ENCODE measurements at regions not wholly inside any gene's neighbourhood (a gene's known extent, or its start where the extent isn't known, plus 50 kb on each side); places are given as distances from the start of the nearest gene placed in this dataset.

DNA sequence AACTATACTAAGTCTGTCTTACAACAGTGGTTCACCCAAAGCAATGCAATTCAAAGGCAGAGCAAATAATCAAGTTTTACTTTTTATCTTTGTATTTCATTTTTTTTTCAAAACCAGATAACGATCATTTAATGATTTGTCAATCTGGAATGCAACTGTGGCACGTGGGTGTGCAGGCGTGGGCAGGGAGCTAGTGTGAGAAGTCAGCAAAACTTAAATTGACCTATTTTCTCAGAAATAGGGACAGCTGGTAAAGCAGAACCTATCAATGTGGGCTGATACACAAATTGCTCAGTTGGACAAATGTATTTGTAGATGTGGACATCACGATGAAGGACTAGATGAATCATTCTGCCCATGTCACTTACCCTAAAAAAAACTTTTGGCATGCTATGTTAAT, 105.6 kb downstream of the CBLL2 start:
- DNase-seq (ENCODE audit: low spot score in 2 of 2) (no peak), ATAC-seq (no peak)
- H3K36me3 Mint-ChIP-seq, result no peaks in the 10 kb centered on the region
- H3K27ac Mint-ChIP-seq, result no peak overlapping the region
- H3K9me3 Mint-ChIP-seq, result no peaks in the 10 kb centered on the region

DNA sequence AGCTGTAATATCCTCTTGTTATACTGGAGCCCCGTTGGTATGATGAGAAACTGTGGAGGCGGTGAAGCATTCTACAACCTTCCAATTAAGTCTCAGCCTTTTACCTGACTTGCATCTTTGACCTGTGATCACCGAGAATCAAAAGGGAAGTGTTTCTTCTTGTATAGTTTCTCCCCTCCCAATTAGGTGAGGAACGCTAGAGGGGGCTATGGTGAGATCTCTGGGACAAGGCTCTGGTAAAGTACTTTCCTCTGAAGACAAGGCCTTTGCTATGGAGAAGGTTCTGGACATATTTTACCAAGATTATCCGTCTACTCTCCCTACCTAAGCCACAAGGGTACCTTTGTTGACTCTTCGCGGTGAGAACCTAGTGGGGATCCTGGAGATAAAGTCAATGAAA, 111.3 kb downstream of the CBLL2 start:
- H3K9me3 Mint-ChIP-seq, result no peaks in the 10 kb centered on the region
- ATAC-seq (no peak), DNase-seq (ENCODE audit: low spot score in 2 of 2) (no peak)
- no peak overlapping the region for H3K27ac Mint-ChIP-seq
- H3K36me3 Mint-ChIP-seq, result no peaks in the 10 kb centered on the region

DNA sequence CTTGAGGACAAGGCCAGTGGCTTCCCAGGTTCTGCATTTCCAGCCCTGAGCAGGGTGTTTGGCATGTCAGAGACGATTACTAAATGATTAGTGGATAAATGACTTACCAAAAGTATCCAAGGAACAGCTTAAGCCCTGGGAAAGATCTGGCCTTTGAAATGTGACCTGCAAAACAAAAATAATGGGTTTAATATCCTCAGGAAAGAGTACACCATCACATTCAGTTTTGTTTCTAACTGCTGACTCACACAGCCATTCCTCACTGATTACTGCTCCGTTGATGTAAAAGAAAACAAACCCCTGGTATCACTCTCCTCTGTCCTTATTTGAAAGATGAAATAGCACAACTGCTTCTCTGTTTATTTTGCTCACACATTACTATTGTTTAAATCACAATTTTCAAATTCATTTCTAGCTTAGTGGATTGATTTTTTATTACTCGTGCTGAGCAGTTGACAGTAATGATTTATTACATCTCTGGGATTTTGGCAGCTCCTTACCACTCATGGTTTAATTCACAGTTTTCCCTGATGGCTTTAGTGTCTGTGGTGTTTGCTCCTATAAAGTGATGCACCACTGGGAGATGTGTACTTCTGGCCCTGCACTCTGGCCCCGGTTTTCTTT, 117.0 kb downstream of the CBLL2 start:
- DNase-seq (ENCODE audit: low spot score in 2 of 2) (no peak), ATAC-seq (no peak)
- no peak overlapping the region for H3K27ac Mint-ChIP-seq
- no peaks in the 10 kb centered on the region for H3K9me3 Mint-ChIP-seq
- no peaks in the 10 kb centered on the region for H3K36me3 Mint-ChIP-seq

DNA sequence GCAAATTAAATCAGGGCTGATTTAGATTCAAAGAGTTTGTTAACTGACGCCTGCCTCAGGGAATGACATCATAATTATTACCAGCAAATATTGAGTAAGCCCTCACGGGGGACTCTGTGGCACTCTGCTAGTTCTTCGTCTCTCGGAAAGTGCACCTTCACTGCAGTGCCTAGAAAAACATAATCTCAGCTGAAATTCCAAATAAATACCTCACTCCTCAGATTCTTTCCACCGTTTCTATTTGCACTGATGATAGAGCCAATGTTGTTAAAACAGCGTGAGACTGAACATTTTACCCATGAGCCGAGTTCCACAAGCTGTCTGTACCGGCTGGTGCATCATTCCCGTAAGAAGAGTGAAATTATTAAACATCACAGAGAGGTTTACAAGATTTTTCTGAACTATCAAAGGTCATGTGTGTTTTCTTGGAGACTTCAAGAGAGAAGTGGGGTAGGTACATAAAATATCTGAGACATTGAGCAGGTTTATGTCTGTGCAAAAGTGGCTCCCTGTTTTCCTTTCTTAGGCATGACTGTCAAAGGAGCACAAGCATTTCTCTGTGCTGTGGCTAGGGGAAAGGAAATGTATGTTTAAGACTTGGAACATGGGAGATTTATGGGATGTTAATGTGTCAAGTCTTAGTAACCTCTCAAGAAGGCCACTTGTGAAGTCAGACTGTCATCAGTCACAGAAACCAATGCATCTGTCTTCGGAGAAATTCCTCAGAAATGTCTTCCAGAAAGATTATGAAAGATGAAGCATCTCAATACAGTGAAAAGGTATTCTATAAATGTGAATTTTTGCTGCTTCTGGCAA, 119.6 kb downstream of the CBLL2 start:
- DNase-seq (ENCODE audit: low spot score in 2 of 2), result no peak
- no peak for ATAC-seq
- no peaks in the 10 kb centered on the region for H3K36me3 Mint-ChIP-seq
- peaks cover 0 to 3% of the 10 kb centered on the region in 2 donors for H3K9me3 Mint-ChIP-seq
- no peak overlapping the region for H3K27ac Mint-ChIP-seq

DNA sequence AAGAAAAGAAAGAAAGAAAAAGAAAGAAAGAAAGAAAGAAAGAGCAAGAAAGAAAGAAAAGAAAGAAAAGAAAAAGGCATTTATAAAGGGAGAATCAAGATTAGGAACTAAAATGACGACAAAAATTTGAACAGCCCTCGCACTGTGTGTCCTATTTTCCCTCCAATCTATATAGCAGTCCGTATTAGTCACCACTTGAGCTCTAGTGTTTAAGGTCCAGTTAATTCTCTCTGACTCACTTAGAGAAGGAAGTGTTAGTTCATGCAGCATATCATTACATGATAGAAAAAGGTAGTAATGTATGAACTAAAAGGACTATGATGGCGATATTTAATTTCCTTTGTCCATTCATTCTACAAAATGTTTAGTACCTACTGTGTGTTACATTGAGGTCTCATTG, 122.7 kb downstream of the CBLL2 start:
- ATAC-seq (no peak), DNase-seq (ENCODE audit: low spot score in 2 of 2) (no peak)
- no peak overlapping the region for H3K27ac Mint-ChIP-seq
- H3K9me3 Mint-ChIP-seq, result peaks cover 0 to 3% of the 10 kb centered on the region in 2 donors
- H3K36me3 Mint-ChIP-seq, result no peaks in the 10 kb centered on the region

DNA sequence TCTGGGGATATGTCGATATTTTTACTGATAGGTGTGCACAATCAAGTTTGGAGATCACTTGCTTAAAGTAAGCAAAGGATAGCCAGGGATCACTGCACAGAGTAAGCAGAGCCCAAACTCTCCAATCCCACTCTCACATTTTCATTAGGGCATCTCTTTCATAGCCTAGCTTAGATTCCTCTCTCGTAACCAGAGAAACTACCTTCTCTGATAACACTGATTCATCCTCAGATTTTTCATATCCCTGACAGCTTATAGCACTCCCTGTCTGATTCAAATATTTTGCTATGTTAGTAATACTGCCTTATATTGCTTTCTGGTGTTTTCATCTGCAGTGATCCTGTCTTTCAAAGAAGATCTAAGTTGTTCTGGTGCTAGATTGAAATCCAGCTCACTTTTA, 123.7 kb downstream of the CBLL2 start:
- DNase-seq (ENCODE audit: low spot score in 2 of 2) (no peak), ATAC-seq (no peak)
- Mint-ChIP-seq H3K27ac (no peak overlapping the region), H3K36me3 (no peaks in the 10 kb centered on the region), H3K9me3 (peaks cover 0 to 3% of the 10 kb centered on the region in 2 donors)

DNA sequence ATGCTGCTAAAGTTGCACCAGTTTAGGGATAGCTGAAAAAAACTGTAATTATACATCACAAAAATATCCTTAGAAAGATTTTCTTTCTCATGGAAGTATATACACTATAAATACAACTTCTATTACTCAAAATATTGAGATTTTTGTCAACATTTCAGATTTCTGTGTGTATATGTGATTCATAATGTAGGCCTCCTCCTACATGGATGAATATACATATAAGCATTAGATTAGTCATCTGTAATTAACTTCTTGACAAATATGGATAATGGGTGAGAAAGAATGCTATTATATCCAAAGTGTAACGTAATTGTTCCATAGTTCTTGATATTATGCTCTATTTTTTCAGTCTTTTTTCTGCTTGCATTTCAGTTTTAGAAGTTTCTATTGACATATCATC, 124.9 kb downstream of the CBLL2 start:
- peaks cover 0 to 3% of the 10 kb centered on the region in 2 donors for H3K9me3 Mint-ChIP-seq

DNA sequence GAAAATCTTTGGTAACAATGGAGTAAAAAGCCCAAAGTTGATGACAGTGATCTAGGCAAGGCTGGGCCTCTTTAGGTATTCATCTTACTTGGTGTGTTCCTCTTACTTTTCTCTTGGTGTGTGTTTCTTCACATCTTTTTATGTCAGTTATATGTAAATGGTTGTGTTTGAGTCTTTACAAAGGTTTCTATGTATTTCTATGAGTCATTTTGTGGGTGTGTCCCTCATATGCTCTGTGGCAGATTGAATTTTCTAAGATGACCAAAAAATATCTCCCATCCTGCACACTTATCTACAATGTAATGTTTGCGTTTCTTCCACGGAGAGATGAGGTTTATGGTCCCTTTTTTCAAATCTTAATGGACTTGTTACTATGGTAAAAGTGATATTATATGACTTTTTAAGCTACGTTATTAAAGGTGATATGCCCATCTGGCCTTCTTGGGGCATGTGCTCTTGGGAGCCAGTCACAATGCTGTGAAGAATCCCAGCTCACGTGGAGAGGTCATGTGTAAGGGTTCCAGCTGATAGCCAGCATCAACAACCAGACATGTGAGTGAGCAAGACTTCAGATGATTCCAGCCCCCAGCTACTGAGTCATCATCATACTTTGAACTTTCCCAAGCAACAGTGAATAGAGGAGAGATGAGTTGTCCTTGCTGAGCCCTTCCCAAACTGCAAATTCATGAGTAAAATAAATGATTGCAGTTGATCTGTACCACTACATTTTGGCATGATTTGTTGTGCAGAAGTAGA, 126.9 kb downstream of the CBLL2 start:
- no peaks in the 10 kb centered on the region for H3K36me3 Mint-ChIP-seq
- ATAC-seq (no peak), DNase-seq (ENCODE audit: low spot score in 2 of 2) (no peak)
- H3K9me3 Mint-ChIP-seq, result peaks cover 0 to 3% of the 10 kb centered on the region in 2 donors
- no peak overlapping the region for H3K27ac Mint-ChIP-seq

More for the DNA sequence above, 124.9 kb downstream of the CBLL2 start:
- H3K36me3 Mint-ChIP-seq, result no peaks in the 10 kb centered on the region
- ATAC-seq, result no peak
- DNase-seq (ENCODE audit: low spot score in 2 of 2), result no peak
- H3K27ac Mint-ChIP-seq, result no peak overlapping the region

DNA sequence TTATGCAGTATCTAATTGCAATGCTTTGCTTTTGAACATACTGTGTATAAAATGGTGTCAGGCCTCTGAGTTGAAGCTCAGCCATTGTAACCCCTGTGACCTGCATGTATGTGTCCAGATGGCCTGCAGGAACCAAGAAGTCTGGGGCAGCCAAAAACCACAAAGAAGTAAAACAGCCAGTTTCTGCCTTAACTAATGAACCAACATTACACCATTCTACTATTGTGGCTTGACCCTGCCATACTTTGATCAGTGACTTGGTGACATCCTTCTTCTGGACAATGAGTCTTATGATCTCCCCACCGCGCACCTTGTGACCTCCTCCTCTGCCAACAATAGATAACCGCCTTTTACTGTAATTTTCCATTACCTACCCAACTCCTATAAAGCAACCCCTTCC, 131.6 kb downstream of the CBLL2 start:
- Mint-ChIP-seq H3K9me3 (no peaks in the 10 kb centered on the region), H3K36me3 (no peaks in the 10 kb centered on the region), H3K27ac (no peak overlapping the region)
- no peak for ATAC-seq
- DNase-seq (ENCODE audit: low spot score in 2 of 2), result no peak

DNA sequence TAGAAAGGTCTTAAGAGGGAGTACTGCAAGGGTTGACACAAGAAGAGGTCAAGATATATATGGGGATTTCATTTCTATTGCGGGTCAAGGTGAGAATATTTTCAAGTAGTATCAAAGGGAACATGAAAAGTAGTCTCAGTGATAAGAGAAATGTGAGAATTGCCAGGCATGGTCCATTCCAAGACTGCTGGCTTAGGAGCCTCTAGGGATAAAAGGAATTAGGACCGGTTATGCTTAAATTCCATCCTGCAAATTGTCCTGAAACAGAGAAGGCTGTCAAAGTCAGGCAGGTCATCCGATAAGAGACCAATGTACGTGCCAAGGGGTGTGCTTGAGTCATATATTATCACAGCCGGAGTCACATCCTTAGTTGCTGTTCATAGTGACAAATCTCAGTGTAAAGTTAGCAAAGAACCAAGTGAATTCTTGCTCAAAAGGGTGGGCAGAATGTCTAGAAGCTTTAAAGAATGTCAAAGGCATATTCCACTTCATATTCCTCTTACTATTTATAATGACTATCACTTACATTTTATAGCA, 133.6 kb downstream of the CBLL2 start:
- Mint-ChIP-seq H3K27ac (no peak overlapping the region), H3K36me3 (no peaks in the 10 kb centered on the region), H3K9me3 (no peaks in the 10 kb centered on the region)
- DNase-seq (ENCODE audit: low spot score in 2 of 2) (no peak), ATAC-seq (no peak)

DNA sequence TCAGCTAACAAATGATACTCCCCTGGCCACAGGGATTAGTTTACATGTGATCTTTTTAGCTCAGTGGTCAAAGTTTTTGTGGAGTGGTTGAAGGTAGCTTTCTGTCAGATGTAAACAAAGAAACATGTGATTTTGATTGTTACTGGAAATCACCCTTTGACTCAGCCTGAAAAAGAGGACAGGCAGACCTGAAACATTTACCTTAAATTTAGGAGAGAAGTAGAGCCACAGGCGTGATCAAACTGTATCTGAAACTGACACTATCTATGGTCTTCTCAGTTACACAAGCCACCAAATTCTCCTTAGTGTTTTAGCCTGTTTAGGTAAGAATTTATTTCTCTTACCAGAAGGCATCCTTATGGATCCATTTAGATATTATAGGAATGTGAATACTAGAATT, 136.7 kb downstream of the CBLL2 start:
- ATAC-seq, result no peak
- H3K27ac Mint-ChIP-seq, result no peak overlapping the region
- H3K9me3 Mint-ChIP-seq, result no peaks in the 10 kb centered on the region

DNA sequence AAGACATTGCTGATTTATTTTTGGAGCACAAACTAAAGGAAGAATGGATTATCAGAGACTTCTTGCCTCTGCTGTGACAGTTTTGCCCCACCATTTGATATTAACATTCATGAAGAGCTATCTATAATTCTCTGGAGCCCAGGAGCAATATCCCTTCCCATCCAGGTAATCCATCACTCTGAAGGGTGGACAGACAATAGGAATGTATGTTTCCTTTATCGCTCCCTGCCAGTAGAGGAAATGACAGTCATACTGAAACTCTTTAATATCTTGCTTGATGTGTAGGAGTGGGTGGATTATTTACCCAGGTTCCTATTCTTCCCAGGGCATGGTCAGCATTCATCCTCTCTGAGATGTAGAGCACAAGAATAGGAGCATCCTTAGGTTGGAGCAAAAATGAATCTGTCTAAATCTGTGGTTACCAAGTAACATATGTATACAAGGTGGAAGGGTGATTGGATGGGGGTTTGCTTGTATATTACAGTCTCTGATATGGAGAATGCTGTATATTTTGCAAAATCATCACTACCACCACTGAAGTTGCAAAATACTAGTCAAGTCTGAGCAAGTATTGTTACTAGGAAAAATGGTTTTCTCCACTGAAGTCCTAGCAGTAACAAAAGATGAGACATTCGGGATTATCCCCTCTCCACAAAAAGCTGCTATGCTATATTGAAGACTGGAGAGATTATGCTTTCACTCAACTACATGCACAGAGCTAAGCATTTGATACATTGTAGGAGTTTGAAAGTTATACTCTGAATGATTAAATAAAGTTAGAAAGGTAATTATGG, 151.6 kb downstream of the CBLL2 start:
- H3K36me3 Mint-ChIP-seq, result no peaks in the 10 kb centered on the region
- no peaks in the 10 kb centered on the region for H3K9me3 Mint-ChIP-seq
- H3K27ac Mint-ChIP-seq, result no peak overlapping the region
- ATAC-seq (no peak), DNase-seq (ENCODE audit: low spot score in 2 of 2) (no peak)

More for the DNA sequence above, 136.7 kb downstream of the CBLL2 start:
- no peak for DNase-seq (ENCODE audit: low spot score in 2 of 2)
- no peaks in the 10 kb centered on the region for H3K36me3 Mint-ChIP-seq

DNA sequence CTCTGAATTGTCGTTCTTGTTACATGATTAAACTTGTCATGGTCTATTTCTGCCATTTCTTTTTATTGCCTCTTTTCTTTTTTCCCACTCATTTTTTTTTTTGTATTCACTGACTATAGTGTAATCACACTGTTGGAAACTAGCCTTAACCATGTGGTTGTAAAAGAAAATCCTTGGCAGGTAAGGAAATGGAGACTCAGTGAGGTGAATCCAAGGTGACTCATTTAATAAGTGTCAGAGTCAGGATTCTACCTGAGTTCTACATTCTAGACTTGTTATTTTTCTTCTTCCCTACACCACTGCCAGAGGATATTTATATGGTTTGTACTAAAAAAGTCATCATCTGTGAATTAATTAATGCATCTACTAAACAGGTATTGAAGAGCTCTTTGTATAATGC, 152.2 kb downstream of the CBLL2 start:
- DNase-seq (ENCODE audit: low spot score in 2 of 2) (no peak), ATAC-seq (no peak)
- H3K9me3 Mint-ChIP-seq, result no peaks in the 10 kb centered on the region
- H3K27ac Mint-ChIP-seq, result no peak overlapping the region
- H3K36me3 Mint-ChIP-seq, result no peaks in the 10 kb centered on the region

DNA sequence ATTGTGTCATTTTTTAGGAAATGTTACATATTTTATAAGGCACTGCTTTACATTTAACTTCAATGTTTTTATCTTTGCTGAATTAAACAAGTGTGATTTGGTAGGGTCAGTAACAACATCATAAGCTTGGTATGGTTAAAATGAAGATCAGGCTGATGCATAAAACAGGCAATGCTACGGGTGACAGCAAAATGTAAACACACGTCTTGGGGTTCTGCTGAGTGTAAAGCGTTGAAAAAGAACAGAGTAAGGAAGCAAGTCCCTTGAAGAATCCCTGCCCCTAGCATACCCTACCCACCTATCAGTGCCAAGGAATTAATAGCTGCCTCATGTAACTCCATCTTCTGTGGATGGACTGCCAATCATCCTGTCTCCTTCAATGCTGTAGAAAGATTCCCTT, 157.0 kb downstream of the CBLL2 start:
- ATAC-seq (no peak), DNase-seq (ENCODE audit: low spot score in 2 of 2) (no peak)
- H3K9me3 Mint-ChIP-seq, result no peaks in the 10 kb centered on the region
- no peak overlapping the region for H3K27ac Mint-ChIP-seq
- H3K36me3 Mint-ChIP-seq, result no peaks in the 10 kb centered on the region

DNA sequence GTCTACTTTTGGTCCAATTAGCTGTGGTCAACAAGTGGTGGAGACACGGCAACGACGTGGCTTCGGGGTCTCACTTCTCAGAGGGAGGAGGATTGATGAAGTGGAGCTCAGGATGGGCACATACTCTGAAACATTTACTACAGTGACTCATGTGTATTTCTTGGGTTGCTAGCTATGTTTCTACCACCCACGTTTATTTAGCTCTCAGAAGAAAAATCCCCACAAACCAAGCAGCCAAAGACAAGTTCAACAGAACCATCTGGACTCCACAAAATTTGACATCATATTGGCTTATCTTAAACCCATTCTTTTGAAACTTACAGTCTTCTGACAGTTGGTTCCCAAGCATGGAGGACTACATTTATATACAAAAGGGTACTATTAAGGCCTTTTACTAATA, 158.0 kb downstream of the CBLL2 start:
- H3K36me3 Mint-ChIP-seq, result no peaks in the 10 kb centered on the region
- no peaks in the 10 kb centered on the region for H3K9me3 Mint-ChIP-seq
- no peak for ATAC-seq
- H3K27ac Mint-ChIP-seq, result no peak overlapping the region
- no peak for DNase-seq (ENCODE audit: low spot score in 2 of 2)

DNA sequence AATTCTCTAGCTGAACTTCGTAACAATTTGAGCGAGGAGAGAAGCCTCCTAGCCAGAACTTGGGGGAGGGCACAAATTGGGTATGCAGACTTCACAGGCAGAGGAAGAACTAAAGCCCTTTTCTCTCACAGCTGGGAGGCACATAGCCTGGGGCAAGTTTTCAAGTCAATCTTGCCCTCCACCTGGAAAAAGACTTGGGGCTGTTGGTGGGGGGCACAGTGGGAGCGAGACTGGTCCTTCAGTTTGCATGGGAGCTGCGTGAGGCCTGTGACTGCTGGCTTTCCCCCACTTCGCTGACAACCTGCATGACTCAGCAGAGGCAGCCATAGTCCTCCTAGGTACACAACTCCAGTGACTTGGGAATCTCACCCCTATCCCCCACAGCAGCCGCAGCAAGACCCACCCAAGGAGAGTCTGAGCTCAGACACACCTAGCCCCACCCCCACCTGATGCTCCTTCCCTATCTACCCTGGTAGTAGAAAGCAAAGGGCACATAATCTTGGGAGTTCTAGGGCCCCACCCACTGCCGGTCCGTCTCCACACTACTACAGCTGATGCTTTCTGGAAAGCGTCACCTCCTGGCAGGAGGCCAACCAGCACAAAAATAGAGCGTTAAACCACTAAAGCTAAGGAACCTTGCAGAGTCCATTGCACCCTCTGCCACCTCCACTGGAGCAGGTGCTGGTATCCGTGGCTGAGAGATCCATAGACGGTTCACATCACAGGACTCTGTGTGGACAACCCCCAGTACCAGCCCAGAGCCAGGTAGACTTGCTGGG, 160.8 kb downstream of the CBLL2 start:
- ATAC-seq, result no peak
- DNase-seq (ENCODE audit: low spot score in 2 of 2), result no peak
- H3K36me3 Mint-ChIP-seq, result no peaks in the 10 kb centered on the region
- no peaks in the 10 kb centered on the region for H3K9me3 Mint-ChIP-seq
- H3K27ac Mint-ChIP-seq, result no peak overlapping the region

All from activated naive CD4-positive, alpha-beta T cell treated with anti-CD3 and anti-CD28 coated beads, Interleukin-2, amount 50 U/mL, for 72 hours (primary cell).